GM20000 (cell line): ENCODE measurements at regions not wholly inside any gene's neighbourhood (a gene's known extent, or its start where the extent isn't known, plus 50 kb on each side); places are given as distances from the start of the nearest gene placed in this dataset.

Source experiments
- DNase-seq: peaks from one replicate; pipeline ENCODE4 v3.0.0; 2012; ENCODE audit warnings: low spot score
- CTCF ChIP-seq: IDR thresholded peaks from 2 replicates; pipeline ENCODE4 v1.5.1; 2012; ENCODE audit warnings: mild to moderate bottlenecking, control low read depth; ENCODE audit errors: extremely low read depth, missing control alignments

- no peak for TF ChIP-seq CTCF
- no peak for DNase-seq
These were observed 1653.3 kb upstream of the PCDH7 start for GRCh38 chr4:29066861-29067260.

- TF ChIP-seq CTCF = no peak
- no peak for DNase-seq
These were observed 1646.6 kb upstream of the PCDH7 start for GRCh38 chr4:29073571-29073970.

DNA sequence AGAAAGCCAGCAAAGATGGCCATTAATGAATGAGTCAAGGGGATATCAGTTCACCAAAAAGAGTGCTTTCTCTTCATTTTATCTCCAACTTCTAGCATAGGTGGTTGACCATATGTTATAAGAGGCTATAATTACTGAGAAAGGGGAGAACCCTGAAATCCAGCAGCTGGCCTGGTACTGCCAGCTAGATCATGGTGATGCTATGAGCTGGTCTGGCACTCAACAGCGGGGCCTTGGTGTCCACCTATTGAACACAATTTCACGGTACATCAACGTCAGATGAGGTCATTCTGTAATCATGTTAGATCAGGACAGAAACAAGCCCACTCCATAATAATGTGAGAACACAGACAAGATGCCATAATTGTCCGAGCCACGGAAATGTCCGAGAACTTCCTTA lies 1644.8 kb upstream of the PCDH7 start:
- no peak for TF ChIP-seq CTCF
- no peak for DNase-seq

GRCh38 chr4:29079260-29079659 lies 1640.9 kb upstream of the PCDH7 start:
- DNase-seq = no peak
- TF ChIP-seq CTCF = no peak

DNA sequence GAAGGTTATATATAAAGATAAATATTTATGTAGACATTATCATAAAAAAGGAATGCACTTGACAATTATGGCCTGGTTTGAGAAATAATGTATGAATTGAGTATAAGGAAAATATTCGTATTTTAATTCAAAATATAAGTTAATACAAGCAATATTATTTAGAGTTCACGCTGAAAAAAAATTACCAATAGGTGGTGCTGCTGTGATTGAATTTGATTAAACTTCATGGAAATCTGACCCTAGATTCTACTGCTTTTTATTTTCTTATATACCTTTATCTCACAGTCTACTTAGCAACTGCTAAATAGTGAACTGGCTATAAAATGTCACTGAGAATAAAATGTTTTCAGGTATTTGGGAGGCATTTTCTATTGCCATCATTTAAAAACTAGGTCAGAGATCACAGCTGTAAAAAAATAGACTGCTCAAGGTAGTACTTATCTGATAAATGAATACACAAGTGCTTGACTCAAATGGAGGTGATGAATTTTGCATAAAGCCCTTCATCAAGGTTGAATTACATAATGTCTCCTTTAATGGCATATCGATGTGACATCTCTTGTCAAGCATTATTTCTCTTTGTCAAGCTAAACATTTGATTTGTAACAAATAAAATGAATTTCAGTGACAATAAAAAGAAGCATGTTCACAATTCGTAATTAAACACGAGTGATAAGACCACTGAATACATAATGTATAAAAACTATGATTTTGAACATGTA lies 1638.8 kb upstream of the PCDH7 start:
- DNase-seq = no peak
- TF ChIP-seq CTCF = no peak

GRCh38 chr4:29082684-29083083 lies 1637.5 kb upstream of the PCDH7 start:
- no peak for DNase-seq

GRCh38 chr4:29085748-29086147 lies 1634.4 kb upstream of the PCDH7 start:
- TF ChIP-seq CTCF = no peak
- DNase-seq = no peak

More at GRCh38 chr4:29082684-29083083, 1637.5 kb upstream of the PCDH7 start:
- no peak for TF ChIP-seq CTCF
